Endothelial cell of umbilical vein (primary cell): ENCODE measurements at regions not wholly inside any gene's neighbourhood (a gene's known extent, or its start where the extent isn't known, plus 50 kb on each side); places are given as distances from the start of the nearest gene placed in this dataset.

Experiments used
- CTCF ChIP-seq, 2 donors: IDR thresholded peaks; 1 replicate in 1 of 2; 2 replicates in 1 of 2; pipeline ENCODE4 v1.5.1; 2011; ENCODE audit warnings: low read length in 2 of 2, mild to moderate bottlenecking in 2 of 2, moderate library complexity in 2 of 2, control low read depth in 1 of 2, inconsistent platforms in 1 of 2, low read depth in 1 of 2; ENCODE audit not compliant: insufficient read depth in 1 of 2; ENCODE audit errors: extremely low read depth in 1 of 2
- POLR2A ChIP-seq: IDR thresholded peaks from 2 replicates; pipeline ENCODE4 v1.6.1; 2012; ENCODE audit warnings: low read depth, mild to moderate bottlenecking, control low read depth, low read length

GRCh38 chr15:46077220-46077619 is 442.4 kb downstream of the SQOR start:
- TF ChIP-seq CTCF (IDR thresholded peaks at IDR 0.05; ENCODE audit: extremely low read depth in 1 of 2, insufficient read depth in 1 of 2, low read depth in 1 of 2, low read length in 2 of 2) (no peak), POLR2A (no peak)
